GM12874 (cell line): ENCODE measurements at regions not wholly inside any gene's neighbourhood (a gene's known extent, or its start where the extent isn't known, plus 50 kb on each side); places are given as distances from the start of the nearest gene placed in this dataset.

Experiments used
- TF ChIP-seq, protein P1 (sequence below): IDR thresholded peaks from 2 replicates; pipeline ENCODE4 v1.5.1; 2011; ENCODE audit warnings: low read depth, mild to moderate bottlenecking, control low read depth, low read length, moderate library complexity; ENCODE audit not compliant: insufficient read depth

GRCh38 chr1:184832517-184832916, 77.9 kb upstream of the EDEM3 start:
- TF ChIP-seq, protein P1, sequence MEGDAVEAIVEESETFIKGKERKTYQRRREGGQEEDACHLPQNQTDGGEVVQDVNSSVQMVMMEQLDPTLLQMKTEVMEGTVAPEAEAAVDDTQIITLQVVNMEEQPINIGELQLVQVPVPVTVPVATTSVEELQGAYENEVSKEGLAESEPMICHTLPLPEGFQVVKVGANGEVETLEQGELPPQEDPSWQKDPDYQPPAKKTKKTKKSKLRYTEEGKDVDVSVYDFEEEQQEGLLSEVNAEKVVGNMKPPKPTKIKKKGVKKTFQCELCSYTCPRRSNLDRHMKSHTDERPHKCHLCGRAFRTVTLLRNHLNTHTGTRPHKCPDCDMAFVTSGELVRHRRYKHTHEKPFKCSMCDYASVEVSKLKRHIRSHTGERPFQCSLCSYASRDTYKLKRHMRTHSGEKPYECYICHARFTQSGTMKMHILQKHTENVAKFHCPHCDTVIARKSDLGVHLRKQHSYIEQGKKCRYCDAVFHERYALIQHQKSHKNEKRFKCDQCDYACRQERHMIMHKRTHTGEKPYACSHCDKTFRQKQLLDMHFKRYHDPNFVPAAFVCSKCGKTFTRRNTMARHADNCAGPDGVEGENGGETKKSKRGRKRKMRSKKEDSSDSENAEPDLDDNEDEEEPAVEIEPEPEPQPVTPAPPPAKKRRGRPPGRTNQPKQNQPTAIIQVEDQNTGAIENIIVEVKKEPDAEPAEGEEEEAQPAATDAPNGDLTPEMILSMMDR: no peak

DNA sequence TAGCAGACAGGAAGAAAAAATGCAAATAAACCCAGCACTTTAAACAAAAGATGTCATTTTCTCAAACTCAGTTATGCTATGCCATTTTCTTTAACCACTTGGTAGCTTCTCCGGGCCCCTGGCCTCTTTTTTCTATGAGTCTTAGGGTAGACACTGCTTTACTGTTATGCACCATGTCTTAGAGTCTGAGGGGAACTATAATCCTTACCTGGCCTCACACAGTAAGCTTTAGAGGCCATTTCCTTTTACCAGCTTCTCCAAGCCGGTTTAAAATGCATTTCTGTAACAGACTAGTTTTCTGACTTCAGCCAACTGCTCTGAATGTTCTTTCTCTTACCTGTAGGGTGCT, 73.7 kb upstream of the EDEM3 start:
- TF ChIP-seq, protein P1: no peak

GRCh38 chr1:184827600-184828368, 73.1 kb upstream of the EDEM3 start:
- TF ChIP-seq, protein P1: no peak

GRCh38 chr1:184826001-184826400, 71.3 kb upstream of the EDEM3 start:
- TF ChIP-seq, protein P1: no peak

GRCh38 chr1:184825571-184825970, 70.9 kb upstream of the EDEM3 start:
- TF ChIP-seq, protein P1: no peak

GRCh38 chr1:184824691-184825323, 70.1 kb upstream of the EDEM3 start:
- TF ChIP-seq, protein P1: no peak

DNA sequence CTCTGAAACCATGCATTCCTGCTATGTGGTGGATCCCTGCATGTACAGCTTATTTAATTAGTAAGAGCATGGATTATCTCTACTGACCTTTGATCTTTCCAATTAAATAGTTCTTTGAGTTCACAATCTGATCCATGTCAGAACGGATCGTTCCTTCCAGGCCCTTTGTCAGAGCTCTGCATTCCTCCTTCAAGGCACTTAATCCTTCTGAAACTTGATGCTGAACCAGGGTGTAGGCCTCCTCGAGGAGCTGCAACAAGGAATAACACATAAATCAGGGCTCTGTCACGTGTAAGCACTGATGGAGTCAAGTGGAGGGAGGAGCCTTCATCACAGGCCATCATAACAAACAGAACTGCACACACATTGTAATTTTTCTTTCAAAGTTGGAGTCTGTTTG, 68.4 kb upstream of the EDEM3 start:
- TF ChIP-seq, protein P1: no peak
